NCI-H82 (cell line): ENCODE measurements at regions not wholly inside any gene's neighbourhood (a gene's known extent, or its start where the extent isn't known, plus 50 kb on each side); places are given as distances from the start of the nearest gene placed in this dataset.

Source experiments
- DNase-seq: peaks from one replicate; lab custom pipeline; 2025; lab: John Stamatoyannopoulos, UW

GRCh38 chr18:47758000-47758399, 172.5 kb downstream of the SMAD2 start:
- peak; percentile 27 for DNase-seq

DNA sequence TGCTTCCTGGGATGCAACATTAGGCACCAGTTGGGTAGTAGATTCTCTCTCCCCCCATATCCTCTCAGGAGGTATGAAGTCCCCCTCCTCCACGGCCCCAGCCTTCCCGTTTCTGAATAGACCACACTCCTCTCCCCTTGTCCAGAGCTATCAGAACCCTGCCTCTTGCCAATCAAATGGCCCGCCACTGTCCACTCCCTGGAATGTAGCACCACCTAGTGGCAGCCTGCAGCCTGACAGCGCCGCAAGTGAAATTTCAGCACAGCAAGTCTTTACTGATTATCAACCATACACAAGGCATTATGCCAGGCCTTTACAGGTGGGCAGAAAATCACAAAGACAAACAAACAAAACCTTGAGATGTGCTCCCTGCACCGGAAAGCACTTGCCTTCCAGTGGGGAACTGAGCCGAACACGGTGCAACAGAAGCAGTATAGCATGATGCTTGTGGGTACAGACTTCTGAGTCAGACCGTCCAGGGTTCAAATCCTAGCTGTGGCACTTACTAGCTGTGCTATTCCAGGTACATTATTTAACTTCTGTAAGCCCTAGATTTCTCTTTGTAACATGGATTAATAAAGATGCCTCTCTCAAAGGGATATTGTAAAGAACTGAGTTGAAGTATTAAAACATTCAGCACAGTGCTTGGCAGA, 174.0 kb downstream of the SMAD2 start:
- peak; percentile 74 for DNase-seq

DNA sequence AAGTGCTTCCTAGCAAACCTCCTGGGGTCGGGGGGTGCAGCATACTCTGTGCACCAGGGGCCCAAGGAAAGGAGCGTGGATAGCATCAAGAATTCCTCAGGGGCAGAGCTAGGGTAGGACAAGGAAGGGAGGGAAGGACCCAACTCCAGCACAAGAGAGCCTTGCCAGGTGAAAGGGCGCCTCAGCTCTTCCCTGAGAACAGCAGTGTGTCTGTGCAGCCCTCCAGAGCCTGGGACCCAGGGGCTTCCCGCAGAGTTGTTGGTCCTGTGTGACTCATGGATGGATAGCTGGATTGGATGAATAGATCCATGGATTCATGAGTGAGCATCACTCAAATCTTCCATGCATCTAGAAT, 175.4 kb downstream of the SMAD2 start:
- no peak for DNase-seq

GRCh38 chr18:47754311-47755101, 176.0 kb downstream of the SMAD2 start:
- DNase-seq, result peak; percentile 78

DNA sequence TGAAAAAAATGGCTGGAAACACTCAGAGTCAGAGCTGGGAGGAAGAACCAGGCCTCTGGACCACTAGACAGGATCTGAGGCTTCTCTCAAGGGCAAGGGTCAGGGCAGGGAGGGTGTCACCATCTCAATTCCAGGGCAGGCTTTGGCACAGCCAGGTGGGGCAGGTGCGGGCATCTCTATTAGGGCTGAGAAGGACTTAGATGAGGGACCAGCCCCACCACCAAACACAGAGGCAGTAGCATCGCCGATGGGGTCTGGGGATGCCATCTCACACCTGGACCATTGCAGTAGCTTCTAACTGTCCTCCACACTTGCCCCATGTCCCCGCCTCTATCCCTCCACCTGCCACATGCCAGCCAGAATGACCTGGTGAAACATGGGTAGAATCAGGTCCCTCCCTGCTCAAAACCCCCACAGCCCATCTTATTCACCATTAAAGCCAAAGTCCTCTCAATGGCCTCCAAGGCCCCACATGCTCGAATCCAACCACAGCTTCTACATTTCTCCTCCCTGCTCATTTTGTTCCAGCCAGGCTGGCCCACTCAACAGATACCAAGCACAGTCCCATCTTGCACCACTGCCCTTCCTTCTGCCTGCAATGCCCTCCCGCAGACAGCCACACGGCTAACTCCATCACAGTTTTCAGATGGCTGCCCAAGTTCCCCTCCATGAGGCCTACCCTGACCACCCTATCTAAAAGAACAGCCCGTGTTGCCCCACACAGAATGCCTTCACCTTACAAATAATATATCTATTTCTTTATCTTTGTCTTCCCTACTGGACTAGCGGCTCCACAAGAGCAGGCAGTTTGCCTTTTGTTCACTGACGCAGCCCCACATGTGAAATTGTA, 177.4 kb downstream of the SMAD2 start:
- DNase-seq, result no peak

GRCh38 chr18:47750889-47751423, 179.5 kb downstream of the SMAD2 start:
- DNase-seq, result no peak

GRCh38 chr18:47749600-47749973, 180.9 kb downstream of the SMAD2 start:
- no peak for DNase-seq

DNA sequence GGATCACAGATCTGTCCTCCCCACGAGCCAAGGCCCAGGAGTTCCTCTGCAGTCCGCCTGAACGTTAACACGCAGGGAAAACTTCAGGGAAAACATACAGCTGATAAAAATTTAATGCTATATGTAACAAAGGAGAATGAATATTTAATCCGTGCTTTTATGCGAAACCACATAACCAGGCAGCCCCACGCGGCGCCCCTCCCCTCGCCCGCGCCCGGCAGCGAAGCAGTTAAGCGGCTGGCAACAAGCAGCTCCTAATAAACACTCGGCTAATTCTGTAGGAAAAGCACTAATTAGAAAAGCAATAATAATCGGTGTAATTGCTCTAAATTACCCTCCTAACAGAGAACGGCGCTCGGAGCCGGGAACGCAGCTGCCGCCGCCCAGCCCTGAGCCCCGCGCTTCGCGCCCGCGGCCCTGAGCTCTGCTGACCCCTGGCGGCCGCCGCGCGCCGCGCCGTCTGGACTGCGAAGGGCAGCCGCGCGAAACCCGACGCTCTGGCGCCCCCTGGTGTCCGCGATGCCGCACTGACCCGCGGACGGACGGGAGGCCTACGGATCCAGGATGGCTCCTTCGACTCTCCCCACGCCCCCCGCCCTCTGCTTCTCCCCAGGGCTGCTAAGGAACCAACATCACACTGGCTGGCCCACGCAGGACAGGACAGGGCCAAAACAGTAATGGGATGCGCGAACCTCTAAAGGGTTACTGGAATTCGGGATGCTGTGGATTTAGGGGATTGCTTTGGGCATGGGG, 181.4 kb downstream of the SMAD2 start:
- peak; percentile 82 for DNase-seq

DNA sequence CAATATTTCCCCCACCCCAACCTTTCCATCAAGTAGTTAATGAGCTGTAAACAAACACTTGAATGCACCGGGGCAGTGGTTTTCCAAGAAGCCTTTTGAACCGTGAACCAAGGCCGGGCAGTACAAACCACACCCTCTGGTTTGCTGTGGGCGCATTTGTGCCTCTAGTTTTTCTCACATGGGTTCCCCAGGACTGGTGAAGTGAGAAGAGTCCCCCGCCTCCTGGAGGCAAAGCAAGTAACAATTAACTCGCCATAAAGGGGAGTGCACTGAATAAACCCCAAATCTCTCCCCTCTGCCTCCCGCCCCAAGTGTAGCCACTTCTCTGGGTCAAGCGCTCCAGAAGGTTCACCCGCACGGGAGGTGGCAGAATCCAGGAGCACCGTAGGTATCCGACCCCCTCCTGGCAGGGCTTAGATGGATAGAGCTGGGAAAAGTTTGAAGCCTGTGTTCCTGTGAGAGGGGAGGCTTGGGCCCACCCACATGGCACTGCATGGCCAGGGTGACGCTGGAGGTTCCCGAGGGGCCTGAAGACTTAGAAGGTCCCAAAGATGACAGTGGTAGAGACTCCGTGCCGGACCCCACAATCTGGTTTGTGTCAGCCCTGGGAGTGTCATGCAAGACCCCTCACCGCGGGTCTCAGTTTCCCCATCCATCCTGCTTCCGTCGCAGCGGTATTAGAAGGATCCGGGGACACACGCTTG, 182.2 kb downstream of the SMAD2 start:
- DNase-seq, result no peak

- no peak for DNase-seq
Measured at GRCh38 chr18:47747260-47747795, 183.1 kb downstream of the SMAD2 start.

DNA sequence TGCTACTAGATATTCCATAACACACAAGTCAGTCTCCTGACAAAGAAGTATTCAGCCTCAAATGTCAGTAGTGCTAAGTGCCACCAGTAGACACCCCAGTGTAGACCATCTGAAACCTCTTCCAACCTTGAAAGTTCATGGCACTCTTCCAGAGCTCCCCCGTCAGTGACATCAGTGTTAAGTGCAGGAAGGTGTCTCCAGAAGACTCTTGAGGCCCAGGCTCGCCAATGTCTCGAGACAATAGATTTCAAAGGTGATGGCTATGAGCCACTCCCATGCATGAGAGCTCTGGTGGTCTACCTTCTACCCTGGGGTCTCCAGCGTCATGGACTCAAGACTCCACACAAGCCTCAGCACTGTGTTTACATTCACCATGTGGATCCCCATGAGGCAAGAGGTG, 183.8 kb downstream of the SMAD2 start:
- no peak for DNase-seq

DNA sequence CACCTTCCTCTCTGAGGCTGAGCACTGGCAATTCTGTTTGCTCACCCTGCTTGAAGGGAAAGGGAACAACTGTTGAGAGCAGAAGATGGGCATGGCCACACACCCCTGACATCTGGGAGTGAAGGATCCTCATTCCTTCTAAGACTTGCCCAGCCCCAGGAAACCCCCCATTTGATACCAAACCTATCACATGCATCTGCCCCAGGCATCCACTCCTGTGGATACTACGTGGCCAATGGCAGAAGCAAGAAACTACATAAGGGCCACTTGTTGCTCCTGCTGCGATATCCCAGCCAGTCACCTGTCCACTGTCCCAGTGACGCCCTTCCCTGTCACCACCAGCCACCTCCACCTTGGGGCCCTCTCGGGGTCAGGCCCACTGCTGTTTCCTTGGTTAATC, 185.2 kb downstream of the SMAD2 start:
- no peak for DNase-seq

- DNase-seq, result no peak
Measured at GRCh38 chr18:47737956-47738355, 192.5 kb downstream of the SMAD2 start.

DNA sequence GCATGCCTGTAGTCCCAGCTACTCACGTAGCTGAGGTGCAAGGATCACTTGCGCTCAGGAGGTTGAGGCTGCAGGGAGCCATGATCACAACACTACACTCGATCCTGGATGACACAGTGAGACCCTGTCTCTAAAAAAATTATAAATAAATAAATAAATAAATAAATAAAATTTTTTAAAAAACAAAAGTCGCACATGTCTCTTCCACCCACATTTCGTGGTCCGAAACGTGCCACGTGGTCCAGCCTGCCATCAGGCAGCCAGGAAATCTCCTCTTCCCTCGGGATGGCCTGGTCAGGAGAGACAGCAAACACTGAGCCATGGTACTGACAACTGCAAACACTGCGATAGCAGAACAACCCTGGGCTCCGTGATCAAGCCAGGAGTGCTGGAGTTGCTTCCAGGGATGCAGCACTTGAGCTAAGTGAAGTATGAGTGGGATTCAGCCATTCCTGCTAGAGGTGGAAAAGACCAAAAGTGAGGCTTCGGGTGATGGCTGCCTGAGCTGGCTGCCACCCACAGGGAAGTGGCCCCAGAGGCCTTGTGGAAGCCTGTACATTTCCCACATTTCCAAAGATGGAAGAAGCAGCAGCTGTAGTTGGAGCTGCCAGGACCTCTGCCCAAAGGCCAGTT, 193.1 kb downstream of the SMAD2 start:
- no peak for DNase-seq

DNA sequence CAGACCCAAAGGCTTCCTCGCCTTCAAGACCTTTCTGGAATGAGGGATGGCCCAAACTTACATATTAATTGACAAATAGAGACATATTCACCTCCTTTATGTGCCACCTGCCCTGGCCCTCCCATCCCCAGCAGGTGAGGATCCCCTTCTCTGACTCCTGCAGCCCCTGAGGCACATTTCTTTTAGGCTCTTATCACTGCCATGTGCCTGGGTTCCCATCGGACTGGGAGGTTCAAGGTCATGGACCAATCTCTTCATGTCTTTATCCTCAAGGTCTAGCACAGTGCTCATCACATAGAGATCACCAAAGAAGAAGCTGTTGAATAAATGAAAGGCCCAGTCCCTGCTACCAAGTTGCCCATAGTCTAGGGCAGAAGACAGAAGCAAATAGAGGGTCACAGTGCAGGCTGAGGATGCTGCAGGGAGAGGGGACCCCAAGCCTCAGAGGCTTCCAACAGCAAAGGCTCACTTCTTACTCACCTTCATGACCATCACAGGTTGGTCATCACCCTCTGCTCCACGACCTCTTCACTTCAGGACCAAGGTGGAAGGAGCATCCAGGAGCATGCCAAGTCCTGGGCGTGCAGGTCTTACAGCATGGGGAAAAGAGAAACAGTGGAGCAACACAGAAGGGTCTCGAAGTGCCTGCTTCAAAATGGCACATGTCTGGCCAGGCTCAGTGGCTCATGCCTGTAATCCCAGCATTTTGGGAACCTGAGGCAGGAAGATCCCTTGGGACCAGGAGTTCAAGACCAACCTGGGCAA, 193.9 kb downstream of the SMAD2 start:
- no peak for DNase-seq

DNA sequence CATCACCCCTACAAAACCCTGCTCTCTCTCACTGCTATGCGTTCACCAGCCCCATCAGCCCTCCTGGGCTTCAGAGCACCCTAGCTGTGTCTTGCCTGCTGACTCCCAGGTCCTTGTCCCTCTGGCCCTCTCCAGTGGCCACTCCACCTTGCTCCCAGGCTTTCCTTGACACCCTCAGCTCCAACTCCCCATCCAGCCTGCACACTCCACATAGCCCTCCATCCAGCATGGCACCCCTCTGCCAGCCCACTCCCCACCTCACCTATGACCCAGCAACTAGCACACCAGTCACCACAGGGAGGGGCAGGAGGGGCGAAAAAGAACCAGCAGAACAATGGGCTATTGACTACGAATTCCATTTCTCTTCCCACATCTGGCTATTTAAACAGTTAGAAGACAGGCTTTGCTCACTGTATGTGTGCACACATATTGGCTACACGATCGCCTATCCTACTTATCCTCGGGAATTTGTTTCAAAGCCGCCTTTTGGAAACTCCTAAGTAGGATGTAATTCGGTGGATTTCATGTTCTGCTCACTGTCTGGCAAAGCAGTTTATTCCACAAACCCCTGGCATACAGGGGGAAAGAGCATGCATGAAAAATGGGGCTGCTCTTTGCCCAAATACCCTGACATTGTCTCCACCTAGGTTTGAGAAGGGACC, 195.3 kb downstream of the SMAD2 start:
- DNase-seq, result no peak

DNA sequence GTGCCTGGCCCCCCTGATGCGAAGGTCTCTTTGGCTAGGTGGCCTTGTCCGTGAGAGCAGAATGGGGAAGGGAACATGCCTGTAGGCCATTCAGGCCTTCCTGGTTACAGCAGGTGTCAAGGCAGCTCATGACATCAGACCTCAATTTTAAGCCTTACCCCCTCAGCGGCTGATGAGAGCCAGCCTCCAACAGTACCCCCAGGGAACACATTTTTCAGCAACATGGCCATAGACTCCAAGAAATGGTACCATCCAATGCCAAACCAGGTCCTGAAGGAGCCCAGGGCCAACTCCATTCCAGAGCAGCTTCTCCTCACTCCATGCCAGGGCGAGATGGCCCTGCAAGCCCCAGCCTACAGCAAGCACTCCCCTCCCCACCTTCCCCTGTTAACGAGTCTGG, 199.2 kb downstream of the SMAD2 start:
- no peak for DNase-seq

GRCh38 chr18:47730795-47731194, 199.7 kb downstream of the SMAD2 start:
- DNase-seq, result no peak

DNA sequence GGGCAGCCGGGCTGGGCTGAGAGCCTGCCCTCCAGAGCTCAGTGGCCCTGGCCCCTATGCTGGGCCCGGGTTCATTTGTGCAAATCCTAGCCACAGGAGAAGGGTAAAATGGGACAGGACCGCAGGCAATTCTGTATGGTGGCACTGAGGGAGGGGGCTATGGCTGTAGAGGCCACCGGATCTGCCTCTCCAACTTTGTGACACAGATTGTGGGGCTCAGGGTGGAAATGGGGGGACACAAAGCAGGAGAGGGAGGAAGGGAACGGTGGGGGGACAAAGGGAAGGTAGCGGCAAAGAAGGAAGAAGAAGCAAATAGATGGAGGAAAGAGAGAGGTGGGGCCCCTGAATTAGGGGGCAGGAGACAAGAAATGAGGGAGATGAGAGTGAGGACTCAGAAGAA, 201.1 kb downstream of the SMAD2 start:
- no peak for DNase-seq
